HCT116 (cell line): ENCODE measurements at regions not wholly inside any gene's neighbourhood (a gene's known extent, or its start where the extent isn't known, plus 50 kb on each side); places are given as distances from the start of the nearest gene placed in this dataset.
A peak's percentile ranks its signal among the peaks of the same experiment; 100 is the strongest.

Experiments
- ATAC-seq: fragments of 200-7000 bp; cut with Tn5 transposase; 2 replicates; pipeline ENCODE4 v1.9.1; 2020; ENCODE audit warnings: mild to moderate bottlenecking, moderate library complexity
- BruUV-seq: library from RNA; stranded (reverse); fragments of 400-500 nt; replicated peaks from 2 replicates; lab custom pipeline; 2021; lab: Mats Ljungman, UMichigan
- CTCF ChIA-PET: fragments of 300-600 bp; sonication (Branson Sonifier 250); formaldehyde crosslinking; loops from one replicate; lab custom pipeline; 2021; ENCODE audit warnings: antibody characterized with exemption; lab: Charles Lee
- POLR2A ChIA-PET: fragments of 300-600, 350-600 bp; sonication (Branson Sonifier 250); formaldehyde crosslinking; loops from one replicate; lab custom pipeline; 2021; ENCODE audit warnings: antibody characterized with exemption; lab: Charles Lee
- RAD21 ChIA-PET, 2 experiments: fragments of 300-600 bp; sonication (Branson Sonifier 250); formaldehyde crosslinking; loops; one replicate each; lab custom pipeline; 2023; ENCODE audit warnings: low total read pairs in 2 of 2; ENCODE audit not compliant: uncharacterized antibody in 2 of 2, unreplicated experiment in 2 of 2, low non-redundant PET in 1 of 2; lab: Charles Lee
- DNase-seq: peaks from one replicate; pipeline ENCODE4 v3.0.0-alpha.2; 2010; ENCODE audit warnings: low read depth, low spot score
- H2AFZ ChIP-seq: fragments of 200-600 bp; shearing (Covaris generic), sonication (generic); 2 replicates; pipeline ENCODE4 v1.6.1; 2017; ENCODE audit warnings: low read depth, mixed run types, mixed read lengths, antibody characterized with exemption, low read length; ENCODE audit not compliant: poor library complexity, severe bottlenecking
- H3K27ac ChIP-seq: 2 replicates; pipeline ENCODE4 v1.5.1; 2012; ENCODE audit warnings: low read depth, low read length
- H3K27me3 ChIP-seq: fragments of 200-600 bp; sonication (generic); 2 replicates; pipeline ENCODE4 v1.6.1; 2016; ENCODE audit warnings: mixed run types, low read length, mixed read lengths; ENCODE audit not compliant: insufficient read depth
- H3K36me3 ChIP-seq, 2 experiments: fragments of 200-500 bp in 1 of 2; fragments of 200-600 bp in 1 of 2; sonication (Bioruptor generic) in 1 of 2; sonication (generic) in 1 of 2; 2 replicates each; pipeline versions ENCODE4 v1.5.1 to v1.6.1; 2014 to 2016; ENCODE audit warnings: low read length in 2 of 2, inconsistent platforms in 1 of 2, mixed read lengths in 1 of 2, mixed run types in 1 of 2; ENCODE audit not compliant: insufficient read depth in 2 of 2, control insufficient read depth in 1 of 2
- H3K4me1 ChIP-seq, 2 experiments: fragments of 200-600 bp in 1 of 2; sonication (generic) in 1 of 2; 2 replicates each; pipeline versions ENCODE4 v1.5.1 to v1.6.1; 2012 to 2017; ENCODE audit warnings: low read length in 2 of 2, inconsistent platforms in 1 of 2, mild to moderate bottlenecking in 1 of 2, mixed read lengths in 1 of 2, mixed run types in 1 of 2, moderate library complexity in 1 of 2; ENCODE audit not compliant: insufficient read depth in 2 of 2, control insufficient read depth in 1 of 2
- H3K4me2 ChIP-seq: fragments of 200-600 bp; sonication (generic); 2 replicates; pipeline ENCODE4 v1.6.1; 2017; ENCODE audit warnings: mixed run types, low read length, mixed read lengths
- H3K4me3 ChIP-seq, 2 experiments: fragments of 200-600 bp in 1 of 2; sonication (generic) in 1 of 2; replicated peaks in 1 of 2; 2 replicates each; pipeline ENCODE4 v1.5.1; 2011 to 2016; ENCODE audit warnings: low read length in 2 of 2, control low read depth in 1 of 2, low read depth in 1 of 2, mild to moderate bottlenecking in 1 of 2, mixed read lengths in 1 of 2, mixed run types in 1 of 2
- H3K79me2 ChIP-seq: fragments of 200-600 bp; sonication (generic); 2 replicates; pipeline ENCODE4 v1.6.1; 2017; ENCODE audit warnings: mild to moderate bottlenecking, mixed run types, low read length, moderate library complexity, mixed read lengths; ENCODE audit not compliant: insufficient read depth
- H3K9ac ChIP-seq: fragments of 200-600 bp; sonication (generic); 2 replicates; pipeline ENCODE4 v1.6.1; 2016; ENCODE audit warnings: low read length, mixed read lengths
- H3K9me2 ChIP-seq: fragments of 200-600 bp; sonication (generic), shearing (Covaris generic); 2 replicates; pipeline ENCODE4 v1.6.1; 2017; ENCODE audit warnings: mixed run types, mild to moderate bottlenecking, moderate library complexity; ENCODE audit not compliant: insufficient read depth
- H3K9me3 ChIP-seq, 2 experiments: fragments of 200-500 bp in 1 of 2; fragments of 200-600 bp in 1 of 2; sonication (Bioruptor generic) in 1 of 2; sonication (generic) in 1 of 2; 2 replicates each; pipeline ENCODE4 v1.6.1; 2014 to 2017; ENCODE audit warnings: low read length in 2 of 2, mixed read lengths in 2 of 2, inconsistent platforms in 1 of 2, low read depth in 1 of 2, mild to moderate bottlenecking in 1 of 2, mixed run types in 1 of 2, moderate library complexity in 1 of 2; ENCODE audit not compliant: control insufficient read depth in 1 of 2, insufficient read depth in 1 of 2
- H4K20me1 ChIP-seq: fragments of 200-600 bp; sonication (generic), shearing (Covaris generic); 2 replicates; pipeline ENCODE4 v1.6.1; 2017; ENCODE audit warnings: mixed run types, mild to moderate bottlenecking, moderate library complexity; ENCODE audit not compliant: insufficient read depth
- CBX3 ChIP-seq: IDR thresholded peaks from 2 replicates; pipeline ENCODE4 v1.6.1; 2012; ENCODE audit warnings: low read depth
- CTCF ChIP-seq, 3 experiments: fragments of 200-600 bp in 1 of 3; sonication (generic) in 1 of 3; IDR thresholded peaks in 2 of 3; conservative IDR thresholded peaks in 1 of 3; 2 replicates each; pipeline ENCODE4 v1.5.1; 2012 to 2017; ENCODE audit warnings: low read depth in 2 of 3, low read length in 2 of 3, antibody characterized with exemption in 1 of 3, borderline replicate concordance in 1 of 3, control low read depth in 1 of 3, mild to moderate bottlenecking in 1 of 3, mixed read lengths in 1 of 3, mixed run types in 1 of 3, moderate library complexity in 1 of 3; ENCODE audit not compliant: insufficient read depth in 1 of 3
- EGR1 ChIP-seq: IDR thresholded peaks from 2 replicates; pipeline ENCODE4 v1.6.1; 2012; ENCODE audit warnings: low read depth
- ELF1 ChIP-seq: IDR thresholded peaks from 2 replicates; pipeline ENCODE4 v1.6.1; 2012; ENCODE audit warnings: low read depth, borderline replicate concordance
- EZH2 ChIP-seq: fragments of 200-600 bp; sonication (generic); IDR thresholded peaks from 2 replicates; pipeline ENCODE4 v1.6.1; 2017; ENCODE audit warnings: antibody characterized with exemption, mixed run types
- EZH2phosphoT487 ChIP-seq: fragments of 200-600 bp; IDR thresholded peaks from 2 replicates; pipeline ENCODE4 v1.6.1; 2018; ENCODE audit warnings: antibody characterized with exemption, borderline replicate concordance
- FOSL1 ChIP-seq: IDR thresholded peaks from 2 replicates; pipeline ENCODE4 v1.6.1; 2012; ENCODE audit warnings: low read depth
- JUND ChIP-seq: IDR thresholded peaks from 2 replicates; pipeline ENCODE4 v1.6.1; 2012
- MAX ChIP-seq: IDR thresholded peaks from 2 replicates; pipeline ENCODE4 v1.6.1; 2012
- POLR2A ChIP-seq: IDR thresholded peaks from 2 replicates; pipeline ENCODE4 v1.7.0; 2011; ENCODE audit warnings: borderline replicate concordance; ENCODE audit not compliant: insufficient read depth, insufficient read length; ENCODE audit errors: extremely low read depth
- POLR2AphosphoS5 ChIP-seq: IDR thresholded peaks from 2 replicates; pipeline ENCODE4 v1.6.1; 2011; ENCODE audit warnings: mild to moderate bottlenecking, low read depth, low read length, moderate library complexity
- RAD21 ChIP-seq: IDR thresholded peaks from 2 replicates; pipeline ENCODE4 v1.6.1; 2012; ENCODE audit warnings: low read depth, mild to moderate bottlenecking
- SP1 ChIP-seq: IDR thresholded peaks from 2 replicates; pipeline ENCODE4 v1.6.1; 2012; ENCODE audit warnings: low read depth
- SRF ChIP-seq: IDR thresholded peaks from 2 replicates; pipeline ENCODE4 v1.6.1; 2012; ENCODE audit warnings: low read depth
- YY1 ChIP-seq: IDR thresholded peaks from 2 replicates; pipeline ENCODE4 v1.6.1; 2011; ENCODE audit warnings: low read length, low read depth, moderate library complexity, mild to moderate bottlenecking; ENCODE audit not compliant: insufficient replicate concordance; ENCODE audit errors: extremely low read depth
- ZNF274 ChIP-seq: fragments of 200-500 bp; sonication (Bioruptor generic); IDR thresholded peaks from 2 replicates; pipeline ENCODE4 v1.6.1; 2014; ENCODE audit warnings: mild to moderate bottlenecking, low read depth, low read length, inconsistent platforms
- intact Hi-C: fragments of 100-400 bp; cut with micrococcal nuclease; formaldehyde crosslinking; loops from 2 replicates; pipeline ENCODE4 v1.10.0; 2022

GRCh38 chr9:36781533-36781932, 208.8 kb downstream of the MELK start:
- Histone ChIP-seq H3K36me3 (no peaks in the 10 kb centered on the region), H3K27me3 (no peaks in the 10 kb centered on the region), H3K4me3 (no peak overlapping the region), H2AFZ (peak overlapping the region; percentile 87), H3K9ac (no peak overlapping the region), H3K4me1 (peaks cover 7 to 14% of the 10 kb centered on the region in 2 experiments; a peak in 3 of 4 replicates), H4K20me1 (no peaks in the 10 kb centered on the region), H3K27ac (no peak overlapping the region), H3K9me3 (no peaks in the 10 kb centered on the region), H3K79me2 (no peaks in the 10 kb centered on the region), H3K4me2 (peak overlapping the region; percentile 70), H3K9me2 (no peaks in the 10 kb centered on the region)
- ChIA-PET CTCF (no interaction called here), POLR2A (no interaction called here), RAD21 (no interaction called here)
- peak; percentile 13 for DNase-seq
- intact Hi-C loops = no loop called here
- peak; percentile 89 for ATAC-seq
- no TSS peak for BruUV-seq
- TF ChIP-seq SP1 (peak; percentile 29; the same call in 1 of the 2 replicates), POLR2A (no peak), FOSL1 (peak; percentile 46), CTCF (IDR thresholded peaks at IDR 0.05 in 2 of 3, conservative IDR thresholded peaks at IDR 0.05 in 1 of 3; ENCODE audit: borderline replicate concordance in 1 of 3, insufficient read depth in 1 of 3, low read depth in 2 of 3, low read length in 2 of 3) (no peak), JUND (peak; percentile 46), CBX3 (no peak), EGR1 (0 out of 2 replicates have a peak, but pooled peaks have one; percentile 9), RAD21 (no peak), EZH2 (no peak), EZH2phosphoT487 (no peak), ZNF274 (no peak), SRF (no peak), MAX (no peak; the same call in 1 of the 2 replicates), YY1 (no peak), POLR2AphosphoS5 (no peak), ELF1 (no peak)
